ENCODE measurements at regions not wholly inside any gene's neighbourhood (a gene's known extent, or its start where the extent isn't known, plus 50 kb on each side); places are given as distances from the start of the nearest gene placed in this dataset.
"Not testable (repeated sequence)": the region's sequence is repeated elsewhere in the genome, so short reads cannot be mapped to it uniquely, and the experiment has no call there.

DNA sequence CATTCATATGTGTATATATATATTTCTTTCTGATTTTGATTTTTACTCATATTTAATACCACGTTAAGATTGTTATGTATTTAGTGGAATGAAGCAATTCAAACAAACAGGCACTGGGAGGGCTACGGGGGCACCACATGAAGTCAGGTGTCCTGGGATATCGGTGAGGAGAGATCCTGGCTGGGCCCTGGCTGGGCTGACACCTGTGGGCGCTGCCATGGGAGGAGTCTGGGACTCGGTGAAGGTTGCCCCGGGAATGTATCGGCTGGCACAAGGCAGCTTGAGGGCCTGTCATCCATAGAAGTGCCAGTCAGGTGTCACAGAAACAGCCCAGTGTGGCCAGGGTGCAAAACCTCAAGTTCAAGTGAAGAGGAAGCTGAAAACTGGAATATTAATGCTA is 766.9 kb upstream of the ARPP21 start:
- ATAC-seq (no peak), DNase-seq (no peak)
- Mint-ChIP-seq H3K36me3 (ENCODE audit: low read depth) (no peaks in the 10 kb centered on the region), H3K9me3 (peaks cover 1% of the 10 kb centered on the region), H3K27ac (no peak overlapping the region), H3K4me3 (no peak overlapping the region), H3K4me1 (no peaks in the 10 kb centered on the region), H3K27me3 (no peaks in the 10 kb centered on the region)

GRCh38 chr3:34876997-34877396 is 762.3 kb upstream of the ARPP21 start:
- H3K27ac Mint-ChIP-seq: no peak overlapping the region
- H3K27me3 Mint-ChIP-seq: no peaks in the 10 kb centered on the region
- H3K9me3 Mint-ChIP-seq: peaks cover 3% of the 10 kb centered on the region
- H3K36me3 Mint-ChIP-seq (ENCODE audit: low read depth): no peaks in the 10 kb centered on the region
- DNase-seq (no peak), ATAC-seq (no peak)
- H3K4me3 Mint-ChIP-seq: no peak overlapping the region
- no peaks in the 10 kb centered on the region for H3K4me1 Mint-ChIP-seq

DNA sequence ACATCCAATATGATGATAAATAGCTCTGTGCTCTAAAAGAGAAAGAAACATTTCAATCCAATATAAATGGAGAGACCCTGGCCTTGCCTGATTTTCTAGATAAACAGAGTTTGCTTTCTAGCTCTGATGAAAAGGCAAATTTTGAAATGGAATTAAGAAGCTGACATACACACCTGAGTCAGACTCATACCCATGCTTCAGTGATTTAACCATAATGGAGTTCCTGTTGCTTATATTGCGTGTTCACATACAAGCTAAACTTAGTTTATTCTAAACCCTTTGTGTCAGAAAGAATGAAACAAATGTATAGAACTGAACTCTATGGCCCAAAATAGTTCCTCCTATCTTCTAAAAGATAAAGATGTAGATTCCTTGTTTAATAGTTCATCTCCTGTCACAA is 760.8 kb upstream of the ARPP21 start:
- H3K36me3 Mint-ChIP-seq (ENCODE audit: low read depth): no peaks in the 10 kb centered on the region
- H3K27ac Mint-ChIP-seq: no peak overlapping the region
- no peaks in the 10 kb centered on the region for H3K27me3 Mint-ChIP-seq
- no peak overlapping the region for H3K4me3 Mint-ChIP-seq
- no peak for ATAC-seq
- peaks cover 3% of the 10 kb centered on the region for H3K9me3 Mint-ChIP-seq
- no peaks in the 10 kb centered on the region for H3K4me1 Mint-ChIP-seq
- no peak for DNase-seq

GRCh38 chr3:34881026-34881425 is 758.3 kb upstream of the ARPP21 start:
- no peak overlapping the region for H3K4me3 Mint-ChIP-seq
- no peak overlapping the region for H3K27ac Mint-ChIP-seq
- no peaks in the 10 kb centered on the region for H3K36me3 Mint-ChIP-seq (ENCODE audit: low read depth)
- H3K4me1 Mint-ChIP-seq: no peaks in the 10 kb centered on the region
- no peak for DNase-seq
- no peak for ATAC-seq
- peaks cover 3% of the 10 kb centered on the region for H3K9me3 Mint-ChIP-seq
- no peaks in the 10 kb centered on the region for H3K27me3 Mint-ChIP-seq

- Mint-ChIP-seq H3K27ac (no peak overlapping the region), H3K27me3 (no peaks in the 10 kb centered on the region), H3K36me3 (ENCODE audit: low read depth) (no peaks in the 10 kb centered on the region), H3K9me3 (no peaks in the 10 kb centered on the region), H3K4me3 (no peak overlapping the region), H3K4me1 (no peaks in the 10 kb centered on the region)
- ATAC-seq (no peak), DNase-seq (no peak)
These were observed 756.6 kb upstream of the ARPP21 start for GRCh38 chr3:34882764-34883163.

DNA sequence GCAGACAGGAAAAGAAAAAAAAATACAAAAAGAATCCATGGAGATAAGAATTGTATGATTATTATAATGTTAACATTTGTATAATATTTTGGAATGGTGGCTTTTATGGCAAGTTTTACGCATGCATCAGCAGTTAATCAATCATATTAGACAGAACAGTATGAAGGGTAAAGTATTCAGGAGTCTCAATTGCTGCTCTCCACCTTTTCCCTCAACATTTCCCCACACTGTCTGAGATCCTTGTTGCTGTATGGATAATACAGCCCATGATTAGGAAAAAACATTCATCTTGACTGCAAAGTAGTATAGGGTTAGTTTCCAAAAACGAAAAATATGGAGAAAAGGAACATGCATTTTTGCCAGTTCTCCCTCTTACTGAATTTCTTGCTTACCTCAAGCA is 755.3 kb upstream of the ARPP21 start:
- Mint-ChIP-seq H3K27me3 (no peaks in the 10 kb centered on the region), H3K36me3 (ENCODE audit: low read depth) (no peaks in the 10 kb centered on the region), H3K4me3 (no peak overlapping the region), H3K4me1 (no peaks in the 10 kb centered on the region), H3K9me3 (no peaks in the 10 kb centered on the region), H3K27ac (no peak overlapping the region)
- no peak for ATAC-seq
- DNase-seq: no peak

- no peaks in the 10 kb centered on the region for H3K36me3 Mint-ChIP-seq (ENCODE audit: low read depth)
- no peak overlapping the region for H3K27ac Mint-ChIP-seq
- no peak for ATAC-seq
- no peaks in the 10 kb centered on the region for H3K9me3 Mint-ChIP-seq
- H3K4me1 Mint-ChIP-seq: no peaks in the 10 kb centered on the region
- no peaks in the 10 kb centered on the region for H3K27me3 Mint-ChIP-seq
- H3K4me3 Mint-ChIP-seq: no peak overlapping the region
- no peak for DNase-seq
These were observed 752.9 kb upstream of the ARPP21 start for GRCh38 chr3:34886443-34886842.

DNA sequence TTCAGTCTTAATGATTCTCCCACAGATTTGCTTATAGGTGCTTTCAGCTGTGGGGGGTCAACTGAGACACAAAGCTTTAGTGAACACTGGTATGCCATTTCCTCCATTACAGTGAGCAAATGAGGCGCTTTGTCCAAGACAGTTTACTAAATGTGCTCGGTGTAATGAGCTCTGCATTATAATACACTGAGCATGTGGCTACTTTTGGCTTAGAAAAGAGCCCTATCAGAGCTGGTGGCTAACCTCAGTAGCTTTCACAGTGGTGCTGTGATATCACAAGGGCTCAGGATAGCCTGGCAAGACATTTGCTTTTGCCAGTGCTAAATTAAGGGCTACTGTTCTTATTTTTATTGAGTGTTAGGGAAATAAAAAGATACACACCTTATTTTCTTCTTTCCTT is 749.7 kb upstream of the ARPP21 start:
- Mint-ChIP-seq H3K27ac (no peak overlapping the region), H3K4me1 (no peaks in the 10 kb centered on the region)

DNA sequence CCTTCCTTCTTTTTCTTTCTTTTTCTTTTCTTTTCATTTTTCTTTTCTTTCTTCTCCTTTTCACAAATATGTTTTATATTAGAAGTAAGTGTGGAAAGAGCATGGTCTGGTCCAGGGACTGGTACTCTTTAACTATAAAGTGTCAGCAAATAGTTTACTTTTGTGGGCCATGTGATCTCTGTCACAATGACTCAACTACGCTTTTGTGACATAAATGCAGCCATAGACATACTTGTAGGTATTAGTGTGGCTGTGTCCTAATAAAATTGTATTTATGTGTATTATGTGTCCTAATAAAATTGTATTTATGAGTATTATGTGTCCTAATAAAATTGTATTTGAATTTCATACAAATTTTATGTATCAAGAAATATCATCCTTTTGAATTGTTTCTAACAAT is 749.1 kb upstream of the ARPP21 start:
- no peak for ATAC-seq
- H3K27ac Mint-ChIP-seq: no peak overlapping the region

More for the DNA sequence above, 749.7 kb upstream of the ARPP21 start:
- H3K9me3 Mint-ChIP-seq: no peaks in the 10 kb centered on the region
- DNase-seq (no peak), ATAC-seq (no peak)
- H3K36me3 Mint-ChIP-seq (ENCODE audit: low read depth): no peaks in the 10 kb centered on the region
- H3K4me3 Mint-ChIP-seq: no peak overlapping the region
- no peaks in the 10 kb centered on the region for H3K27me3 Mint-ChIP-seq

DNA sequence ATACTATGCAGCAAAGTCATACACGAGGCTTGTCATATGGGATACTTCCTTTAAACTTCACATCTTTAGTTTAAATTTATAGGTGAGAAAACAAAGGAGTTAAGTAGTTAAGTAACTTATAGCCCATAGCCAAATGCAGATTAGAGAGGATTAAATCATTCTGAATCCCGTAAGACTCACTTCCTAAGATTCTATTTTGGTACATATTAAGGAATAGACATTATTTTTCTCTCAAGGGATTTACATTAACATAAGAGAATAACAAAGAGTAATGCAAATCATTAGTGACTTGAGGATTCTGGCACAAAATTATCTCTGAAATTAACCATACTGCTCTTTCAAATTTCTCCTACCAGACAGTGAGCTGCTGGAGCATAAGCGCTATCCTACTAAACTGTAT is 747.4 kb upstream of the ARPP21 start:
- no peaks in the 10 kb centered on the region for H3K36me3 Mint-ChIP-seq (ENCODE audit: low read depth)
- no peaks in the 10 kb centered on the region for H3K4me1 Mint-ChIP-seq
- ATAC-seq (no peak), DNase-seq (no peak)
- H3K9me3 Mint-ChIP-seq: no peaks in the 10 kb centered on the region
- no peak overlapping the region for H3K4me3 Mint-ChIP-seq
- H3K27me3 Mint-ChIP-seq: no peaks in the 10 kb centered on the region
- H3K27ac Mint-ChIP-seq: no peak overlapping the region

More for the DNA sequence above, 749.1 kb upstream of the ARPP21 start:
- Mint-ChIP-seq H3K4me1 (no peaks in the 10 kb centered on the region), H3K36me3 (ENCODE audit: low read depth) (no peaks in the 10 kb centered on the region), H3K9me3 (no peaks in the 10 kb centered on the region), H3K4me3 (no peak overlapping the region), H3K27me3 (no peaks in the 10 kb centered on the region)
- DNase-seq: no peak

DNA sequence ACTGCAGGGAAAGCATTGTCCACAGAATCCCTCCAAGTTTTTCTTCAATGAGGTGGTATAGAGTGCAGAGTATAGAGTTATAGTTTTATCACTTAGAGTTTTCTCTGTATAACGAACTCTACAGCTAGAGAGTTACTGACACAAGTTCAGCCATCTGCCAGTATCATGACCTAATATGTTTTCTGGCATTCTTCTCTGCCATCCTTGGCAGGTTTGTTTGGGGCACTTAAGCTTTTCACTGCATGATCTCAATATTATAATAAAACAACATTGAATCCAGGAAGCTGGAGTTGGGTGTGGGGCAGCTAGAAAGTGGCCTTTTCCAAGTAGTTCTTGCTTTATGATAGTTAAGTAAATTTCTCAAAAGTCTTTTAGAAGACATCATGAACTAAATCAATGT is 743.5 kb upstream of the ARPP21 start:
- Mint-ChIP-seq H3K36me3 (ENCODE audit: low read depth) (no peaks in the 10 kb centered on the region), H3K4me3 (no peak overlapping the region), H3K4me1 (no peaks in the 10 kb centered on the region), H3K27ac (no peak overlapping the region), H3K27me3 (no peaks in the 10 kb centered on the region), H3K9me3 (no peaks in the 10 kb centered on the region)
- DNase-seq (no peak), ATAC-seq (no peak)

- not testable (repeated sequence) for ATAC-seq; H3K4me3 Mint-ChIP-seq; H3K27me3 Mint-ChIP-seq; DNase-seq; H3K9me3 Mint-ChIP-seq; H3K36me3 Mint-ChIP-seq (ENCODE audit: low read depth); H3K4me1 Mint-ChIP-seq; H3K27ac Mint-ChIP-seq
These were observed 729.6 kb upstream of the ARPP21 start for GRCh38 chr3:34909679-34910078.

GRCh38 chr3:34919025-34919424 is 720.3 kb upstream of the ARPP21 start:
- H3K36me3 Mint-ChIP-seq (ENCODE audit: low read depth): no peaks in the 10 kb centered on the region
- H3K4me3 Mint-ChIP-seq: no peak overlapping the region
- no peak for ATAC-seq
- no peaks in the 10 kb centered on the region for H3K4me1 Mint-ChIP-seq
- H3K27ac Mint-ChIP-seq: no peak overlapping the region
- no peak for DNase-seq
- H3K9me3 Mint-ChIP-seq: no peaks in the 10 kb centered on the region
- H3K27me3 Mint-ChIP-seq: no peaks in the 10 kb centered on the region

- Mint-ChIP-seq H3K36me3 (ENCODE audit: low read depth) (no peaks in the 10 kb centered on the region), H3K27ac (no peak overlapping the region), H3K4me1 (no peaks in the 10 kb centered on the region), H3K9me3 (no peaks in the 10 kb centered on the region), H3K4me3 (no peak overlapping the region), H3K27me3 (no peaks in the 10 kb centered on the region)
- DNase-seq (no peak), ATAC-seq (no peak)
These were observed 718.5 kb upstream of the ARPP21 start for GRCh38 chr3:34920806-34921205.

DNA sequence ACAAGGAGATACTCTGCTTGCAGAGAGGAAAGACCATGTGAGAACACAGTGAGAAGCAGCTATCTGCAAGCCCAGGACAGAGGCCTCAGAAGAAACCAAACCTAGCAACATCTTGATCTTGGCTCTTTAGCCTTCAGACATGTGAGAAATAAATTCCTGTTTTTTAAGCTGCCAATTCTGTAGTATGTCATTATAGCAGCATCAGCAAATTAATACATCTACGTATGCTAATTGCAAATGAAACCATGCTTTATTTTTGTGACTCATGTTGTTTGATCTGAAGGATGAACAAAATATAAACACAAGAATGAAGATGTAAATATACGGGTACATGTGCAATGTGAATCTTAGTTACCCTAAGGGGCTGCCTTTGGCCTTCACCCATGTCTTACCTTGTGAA is 714.4 kb upstream of the ARPP21 start:
- H3K4me3 Mint-ChIP-seq: no peak overlapping the region
- ATAC-seq: no peak
- H3K27ac Mint-ChIP-seq: no peak overlapping the region
- DNase-seq: no peak
- no peaks in the 10 kb centered on the region for H3K4me1 Mint-ChIP-seq
- H3K27me3 Mint-ChIP-seq: no peaks in the 10 kb centered on the region
- no peaks in the 10 kb centered on the region for H3K9me3 Mint-ChIP-seq
- no peaks in the 10 kb centered on the region for H3K36me3 Mint-ChIP-seq (ENCODE audit: low read depth)

- no peak overlapping the region for H3K4me3 Mint-ChIP-seq
- H3K36me3 Mint-ChIP-seq (ENCODE audit: low read depth): no peaks in the 10 kb centered on the region
- no peaks in the 10 kb centered on the region for H3K27me3 Mint-ChIP-seq
- no peak overlapping the region for H3K27ac Mint-ChIP-seq
- no peaks in the 10 kb centered on the region for H3K4me1 Mint-ChIP-seq
- ATAC-seq: no peak
- no peaks in the 10 kb centered on the region for H3K9me3 Mint-ChIP-seq
- no peak for DNase-seq
These were observed 713.5 kb upstream of the ARPP21 start for GRCh38 chr3:34925851-34926250.

Data from activated naive CD8-positive, alpha-beta T cell treated with anti-CD3 and anti-CD28 coated beads, Interleukin-2, amount 50 U/mL, for 24 hours (primary cell).